SK-N-SH (cell line): ENCODE measurements at regions not wholly inside any gene's neighbourhood (a gene's known extent, or its start where the extent isn't known, plus 50 kb on each side); places are given as distances from the start of the nearest gene placed in this dataset.

Experiments
- CTCF ChIA-PET: fragments of 300-600, 350-600 bp; formaldehyde crosslinking; extraction: SDS; loops from one replicate; lab custom pipeline; 2021; lab: Yijun Ruan, JAX
- POLR2A ChIA-PET: fragments of 350-600 bp; sonication (Branson Sonifier 250); formaldehyde crosslinking; extraction: SDS; loops from one replicate; lab custom pipeline; 2020; ENCODE audit warnings: antibody characterized with exemption, inconsistent platforms; lab: Yijun Ruan, JAX
- DNase-seq: peaks from one replicate; pipeline ENCODE4 v3.0.0; 2012
- H2AFZ ChIP-seq: fragments of 200-600 bp; sonication (generic); 2 replicates; pipeline ENCODE4 v1.8.1; 2016; ENCODE audit warnings: antibody characterized with exemption, mild to moderate bottlenecking, low read depth
- H3F3A ChIP-seq: fragments of 200-600 bp; sonication (generic); replicated peaks from 2 replicates; pipeline ENCODE3; 2016; ENCODE audit warnings: antibody characterized with exemption, mild to moderate bottlenecking; ENCODE audit not compliant: insufficient read depth
- H3K27ac ChIP-seq, 2 experiments: fragments of 200-500 bp in 1 of 2; fragments of 200-600 bp in 1 of 2; sonication (Bioruptor generic) in 1 of 2; sonication (generic), shearing (Covaris generic) in 1 of 2; 2 replicates each; pipeline versions ENCODE4 v1.5.1 to v1.6.1; 2014 to 2016; ENCODE audit warnings: low read depth in 2 of 2, inconsistent platforms in 1 of 2, low read length in 1 of 2, mild to moderate bottlenecking in 1 of 2, mixed read lengths in 1 of 2
- H3K27me3 ChIP-seq: fragments of 200-600 bp; sonication (generic), shearing (Covaris generic); 2 replicates; pipeline ENCODE4 v1.6.1; 2016; ENCODE audit warnings: mixed run types; ENCODE audit not compliant: insufficient read depth
- H3K36me3 ChIP-seq, 2 experiments: fragments of 200-500 bp in 1 of 2; fragments of 200-600 bp in 1 of 2; sonication (Bioruptor generic) in 1 of 2; sonication (generic) in 1 of 2; replicated peaks in 1 of 2; 2 replicates each; pipeline versions ENCODE3 to v1.5.1; 2014 to 2016; ENCODE audit warnings: low read length in 1 of 2, mild to moderate bottlenecking in 1 of 2; ENCODE audit not compliant: insufficient read depth in 2 of 2, control insufficient read depth in 1 of 2
- H3K4me1 ChIP-seq, 2 experiments: fragments of 200-500 bp in 1 of 2; fragments of 200-600 bp in 1 of 2; sonication (Bioruptor generic) in 1 of 2; sonication (generic), shearing (Covaris generic) in 1 of 2; 2 replicates each; pipeline versions ENCODE4 v1.5.1 to v1.6.1; 2014 to 2016; ENCODE audit warnings: low read depth in 1 of 2, low read length in 1 of 2, mixed run types in 1 of 2; ENCODE audit not compliant: insufficient read depth in 2 of 2, control insufficient read depth in 1 of 2
- H3K4me2 ChIP-seq: fragments of 200-600 bp; sonication (generic), shearing (Covaris generic); 2 replicates; pipeline ENCODE4 v1.6.1; 2017; ENCODE audit warnings: mixed run types
- H3K4me3 ChIP-seq, 2 experiments: fragments of 200-500 bp in 1 of 2; fragments of 200-600 bp in 1 of 2; sonication (Bioruptor generic) in 1 of 2; sonication (generic), shearing (Covaris generic) in 1 of 2; 2 replicates each; pipeline versions ENCODE4 v1.5.1 to v1.8.1; 2014 to 2016; ENCODE audit warnings: low read depth in 2 of 2, inconsistent platforms in 1 of 2, low read length in 1 of 2, mild to moderate bottlenecking in 1 of 2, mixed read lengths in 1 of 2, moderate library complexity in 1 of 2
- H3K79me2 ChIP-seq: fragments of 200-600 bp; sonication (generic); 2 replicates; pipeline ENCODE4 v1.8.1; 2017; ENCODE audit warnings: mild to moderate bottlenecking; ENCODE audit not compliant: insufficient read depth
- H3K9ac ChIP-seq: fragments of 200-600 bp; sonication (generic); 2 replicates; pipeline ENCODE4 v1.6.1; 2017; ENCODE audit warnings: mixed run types
- H3K9me2 ChIP-seq: fragments of 200-600 bp; sonication (generic); 2 replicates; pipeline ENCODE4 v1.6.1; 2017; ENCODE audit warnings: mixed run types
- H3K9me3 ChIP-seq: fragments of 200-600 bp; sonication (generic); 2 replicates; pipeline ENCODE4 v1.6.1; 2017; ENCODE audit warnings: mixed run types, mild to moderate bottlenecking, moderate library complexity
- H4K20me1 ChIP-seq: fragments of 200-600 bp; sonication (generic); 2 replicates; pipeline ENCODE4 v1.6.1; 2017; ENCODE audit warnings: mild to moderate bottlenecking, mixed run types; ENCODE audit not compliant: insufficient read depth
- FOSL2 ChIP-seq: IDR thresholded peaks from 2 replicates; pipeline ENCODE4 v1.4.0; 2012; ENCODE audit warnings: low read depth, mild to moderate bottlenecking, moderate library complexity, borderline replicate concordance
- FOXJ3 ChIP-seq: sonication (generic); formaldehyde crosslinking; IDR thresholded peaks from 2 replicates; pipeline ENCODE4 v1.5.1; 2020; ENCODE audit warnings: mild to moderate bottlenecking, missing genetic modification reagents
- FOXM1 ChIP-seq: IDR thresholded peaks from 2 replicates; pipeline ENCODE4 v1.4.0; 2012; ENCODE audit warnings: low read depth, mild to moderate bottlenecking
- MXI1 ChIP-seq: IDR thresholded peaks from 2 replicates; pipeline ENCODE4 v1.6.1; 2012; ENCODE audit warnings: mild to moderate bottlenecking, low read depth, low read length, improper control_type of control experiment
- NRF1 ChIP-seq: IDR thresholded peaks from 2 replicates; pipeline ENCODE4 v1.6.1; 2012; ENCODE audit warnings: low read depth, mild to moderate bottlenecking, low read length
- RAD21 ChIP-seq: IDR thresholded peaks from 2 replicates; pipeline ENCODE4 v1.6.1; 2012; ENCODE audit warnings: mild to moderate bottlenecking, low read length
- REST ChIP-seq: IDR thresholded peaks from 2 replicates; pipeline ENCODE4 v1.6.1; 2012; ENCODE audit warnings: mild to moderate bottlenecking, low read depth, low read length, moderate library complexity
- RXRA ChIP-seq: IDR thresholded peaks from 2 replicates; pipeline ENCODE4 v1.4.0; 2012; ENCODE audit warnings: low read depth, mild to moderate bottlenecking, borderline replicate concordance
- SIN3A ChIP-seq: IDR thresholded peaks from 2 replicates; pipeline ENCODE4 v1.6.1; 2012; ENCODE audit warnings: low read depth, mild to moderate bottlenecking, low read length, moderate library complexity, borderline replicate concordance
- SMC3 ChIP-seq: IDR thresholded peaks from 2 replicates; pipeline ENCODE4 v1.6.1; 2012; ENCODE audit warnings: low read depth, low read length, improper control_type of control experiment
- USF1 ChIP-seq: IDR thresholded peaks from 2 replicates; pipeline ENCODE4 v1.4.0; 2012; ENCODE audit warnings: low read depth, borderline replicate concordance
- WGBS: methylation state at CpG from one replicate; pipeline ENCODE4 v1.1.6; 2017; ENCODE audit warnings: low lambda C conversion rate; 5-methylcytosine and 5-hydroxymethylcytosine counted together
- TF ChIP-seq, protein P1 (sequence below): IDR thresholded peaks from 2 replicates; pipeline ENCODE4; 2012
- TF ChIP-seq, protein P2 (sequence below): IDR thresholded peaks from 2 replicates; pipeline ENCODE4 v1.4.0; 2012; ENCODE audit warnings: low read depth

DNA sequence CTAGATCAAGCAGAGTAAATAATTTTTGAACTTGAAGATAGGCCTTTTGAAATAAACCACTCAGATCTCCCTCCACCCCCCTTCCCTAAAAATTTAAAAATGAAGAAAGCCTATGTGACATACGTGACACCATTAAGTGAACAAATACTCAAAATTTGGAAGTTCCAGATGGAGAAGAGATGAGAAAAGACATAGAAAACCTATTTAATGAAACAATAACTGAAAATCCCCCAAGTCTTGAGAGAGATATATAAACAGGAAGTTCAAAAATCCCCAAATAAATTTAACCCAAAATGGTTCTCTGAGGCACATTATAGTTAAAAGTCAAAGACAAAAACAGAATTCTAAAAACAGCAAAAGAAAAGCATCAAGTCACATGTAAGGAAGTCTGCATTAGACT is 428.6 kb downstream of the PSAT1 start (continued):
- TF ChIP-seq REST (no peak), NRF1 (no peak), FOSL2 (no peak)
- TF ChIP-seq, protein P1, sequence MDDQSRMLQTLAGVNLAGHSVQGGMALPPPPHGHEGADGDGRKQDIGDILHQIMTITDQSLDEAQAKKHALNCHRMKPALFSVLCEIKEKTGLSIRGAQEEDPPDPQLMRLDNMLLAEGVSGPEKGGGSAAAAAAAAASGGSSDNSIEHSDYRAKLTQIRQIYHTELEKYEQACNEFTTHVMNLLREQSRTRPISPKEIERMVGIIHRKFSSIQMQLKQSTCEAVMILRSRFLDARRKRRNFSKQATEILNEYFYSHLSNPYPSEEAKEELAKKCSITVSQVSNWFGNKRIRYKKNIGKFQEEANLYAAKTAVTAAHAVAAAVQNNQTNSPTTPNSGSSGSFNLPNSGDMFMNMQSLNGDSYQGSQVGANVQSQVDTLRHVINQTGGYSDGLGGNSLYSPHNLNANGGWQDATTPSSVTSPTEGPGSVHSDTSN = no peak

- Histone ChIP-seq H3K4me2 (no peak overlapping the region), H3K79me2 (no peaks in the 10 kb centered on the region), H3K4me3 (no peak overlapping the region), H3K4me1 (no peaks in the 10 kb centered on the region), H3K27ac (no peak overlapping the region), H3K9me2 (no peaks in the 10 kb centered on the region), H3K9me3 (0 out of 2 replicates have a peak, but pooled peaks cover 7% of the 10 kb centered on the region), H3K36me3 (no peaks in the 10 kb centered on the region), H2AFZ (no peak overlapping the region), H3K27me3 (no peaks in the 10 kb centered on the region), H3K9ac (no peak overlapping the region), H4K20me1 (no peaks in the 10 kb centered on the region), H3F3A (no peaks in the 10 kb centered on the region)
- POLR2A ChIA-PET = no interaction called here
- DNase-seq = no peak
- CTCF ChIA-PET = no interaction called here
- TF ChIP-seq, protein P2, sequence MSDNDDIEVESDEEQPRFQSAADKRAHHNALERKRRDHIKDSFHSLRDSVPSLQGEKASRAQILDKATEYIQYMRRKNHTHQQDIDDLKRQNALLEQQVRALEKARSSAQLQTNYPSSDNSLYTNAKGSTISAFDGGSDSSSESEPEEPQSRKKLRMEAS = no peak
- no peak for TF ChIP-seq RAD21
- TF ChIP-seq SMC3 = no peak
- no peak for TF ChIP-seq MXI1
- no peak for TF ChIP-seq USF1
- TF ChIP-seq SIN3A = no peak
- TF ChIP-seq FOXM1 = no peak
- TF ChIP-seq FOXJ3 (CRISPR knock-in tag) = no peak
- TF ChIP-seq, protein P1 = no peak
- no peak for TF ChIP-seq RXRA
- TF ChIP-seq REST = no peak
- WGBS = 86% methylated on average over 5 of the region's 5 CpGs
Observed at GRCh38 chr9:78745331-78745730, 448.4 kb downstream of the PSAT1 start.
